Cerebellar nuclear complex (tissue), 1 donor: ENCODE measurements at regions not wholly inside any gene's neighbourhood (a gene's known extent, or its start where the extent isn't known, plus 50 kb on each side); places are given as distances from the start of the nearest gene placed in this dataset.

Experiments
- DNase-seq, 2 experiments: peaks; one replicate each; lab custom pipeline; 2025; lab: John Stamatoyannopoulos, UW

DNA sequence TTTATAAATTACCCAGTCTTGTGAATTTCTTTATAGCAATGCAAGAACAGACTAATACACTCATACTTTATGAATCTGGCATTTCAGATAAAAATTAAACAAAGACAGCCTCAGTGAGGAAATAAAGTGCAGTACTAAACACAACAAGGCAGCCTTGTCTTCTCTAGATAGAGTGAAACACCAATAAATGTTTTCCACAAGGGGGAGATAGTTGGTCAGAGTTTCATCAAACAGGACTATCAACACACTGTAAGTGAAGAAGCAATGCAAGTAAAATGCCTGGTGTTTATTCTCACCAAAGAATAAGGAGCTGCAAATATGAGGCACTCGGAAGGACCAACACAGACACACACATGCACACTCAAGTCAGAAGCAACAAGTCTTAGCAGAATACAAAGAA is 62.8 kb downstream of the FAM9B start:
- no peak for DNase-seq

- no peak for DNase-seq
Observed at GRCh38 chrX:8969378-8969777, 64.5 kb downstream of the FAM9B start.

DNA sequence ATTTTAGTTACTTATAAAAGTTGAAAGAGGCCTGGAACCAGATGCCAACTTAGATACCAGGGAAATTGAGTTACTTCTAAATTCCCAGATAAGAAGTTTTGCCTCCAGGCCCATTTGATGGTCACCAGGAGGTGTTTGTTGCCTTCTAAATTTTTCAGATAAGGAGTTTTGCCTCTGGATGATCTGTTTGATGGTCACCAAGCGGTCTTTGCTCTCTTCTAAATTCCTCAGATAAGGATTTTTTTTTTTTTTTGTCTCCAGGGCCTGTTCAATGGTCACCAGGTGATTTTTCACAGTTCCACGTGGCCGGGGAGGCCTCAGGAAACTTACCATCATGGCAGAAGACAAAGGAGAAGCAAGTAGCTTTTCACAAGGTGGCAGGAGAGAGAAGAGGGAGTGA is 66.5 kb downstream of the FAM9B start:
- DNase-seq, result no peak

- DNase-seq, result no peak
Observed at GRCh38 chrX:8960957-8961468, 72.9 kb downstream of the FAM9B start.

GRCh38 chrX:8955511-8955910 is 78.4 kb downstream of the FAM9B start:
- no peak for DNase-seq

DNA sequence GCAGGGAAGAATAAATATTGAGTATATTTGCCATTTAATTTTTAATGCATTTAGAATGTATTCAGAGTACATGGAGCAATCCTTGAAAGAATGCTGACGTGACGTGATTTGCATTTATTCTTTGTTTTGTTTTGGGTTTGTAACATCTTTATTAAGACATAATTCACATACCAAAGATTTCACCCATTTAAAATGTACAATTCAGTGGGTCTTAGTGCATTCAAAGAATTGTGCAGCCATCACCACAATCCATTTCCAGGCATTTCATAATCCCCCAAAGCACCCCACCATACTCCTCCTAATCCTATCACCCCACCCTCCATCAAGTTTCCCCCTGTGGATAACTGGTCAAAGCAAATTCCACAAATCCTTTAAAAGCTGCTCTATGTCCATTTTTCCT is 87.4 kb downstream of the FAM9B start:
- DNase-seq, result no peak

DNA sequence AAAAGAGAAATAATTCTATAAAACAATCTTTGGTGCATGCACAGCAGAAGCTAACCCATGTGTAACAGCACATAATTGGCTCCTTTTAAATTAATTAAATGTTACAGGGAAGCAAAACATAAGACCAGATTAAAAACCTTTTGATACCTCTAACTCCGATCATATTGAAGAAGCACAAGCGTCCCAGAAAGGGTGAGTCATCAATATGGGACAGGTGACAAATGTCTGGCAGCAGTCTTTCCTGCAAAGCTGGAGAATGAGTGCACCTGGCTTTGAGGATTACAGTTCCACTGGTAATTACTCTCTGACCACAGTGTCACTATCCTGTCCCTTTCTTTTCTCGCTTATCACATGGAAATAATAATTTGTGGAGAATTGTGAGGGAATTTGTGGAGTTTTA is 94.6 kb downstream of the FAM9B start:
- no peak for DNase-seq

GRCh38 chrX:8927701-8928100 is 106.2 kb downstream of the FAM9B start:
- DNase-seq, result no peak

DNA sequence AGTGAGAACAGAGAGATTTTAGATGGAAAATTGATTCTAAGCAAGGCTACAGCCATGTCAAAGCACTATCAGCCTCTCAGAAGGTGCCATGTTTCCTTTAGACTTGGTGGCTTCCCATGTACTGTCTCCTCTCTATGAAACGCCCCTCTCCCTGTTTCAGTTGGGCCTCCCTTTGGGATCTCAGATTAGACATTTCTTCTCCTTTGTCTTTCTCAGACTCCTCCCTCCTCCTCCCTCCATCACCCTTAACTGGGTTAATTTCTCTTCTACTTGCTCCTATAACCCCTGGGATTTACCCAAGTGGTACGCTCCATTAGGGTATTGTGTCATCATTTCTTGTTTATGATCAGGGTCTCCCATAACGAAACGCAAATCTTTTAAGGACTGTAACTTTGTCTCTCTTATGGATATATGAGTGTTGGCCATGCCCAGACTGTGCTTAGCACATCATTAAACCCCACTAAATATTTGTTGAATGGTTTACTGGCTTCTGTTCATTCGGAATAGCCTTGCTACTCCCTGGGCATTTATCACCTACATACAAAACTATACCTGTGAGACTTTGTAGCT is 106.8 kb downstream of the FAM9B start:
- DNase-seq, result no peak

GRCh38 chrX:8921615-8922014 is 112.3 kb downstream of the FAM9B start:
- DNase-seq, result no peak

DNA sequence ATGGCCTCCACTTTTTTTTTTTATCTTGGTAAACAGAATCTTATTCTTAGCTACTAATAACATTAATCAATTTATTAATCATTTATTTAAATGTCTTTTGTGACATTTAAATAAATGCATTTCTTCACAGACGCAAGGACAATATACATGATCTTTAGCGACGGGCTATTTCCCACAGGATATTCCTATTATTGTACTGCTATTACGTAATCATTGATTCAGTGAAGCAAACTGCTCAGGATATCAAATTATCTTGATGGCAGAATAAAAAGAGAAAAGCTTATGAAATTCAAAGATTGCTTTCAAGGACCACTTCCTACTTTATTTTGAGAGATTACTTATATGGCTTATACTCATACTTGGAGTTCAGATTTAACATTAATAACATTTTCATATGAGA is 114.1 kb downstream of the FAM9B start:
- DNase-seq, result no peak

- no peak for DNase-seq
Observed at GRCh38 chrX:8916697-8917096, 115.5 kb upstream of the FAM9A start.

- DNase-seq, result no peak
Observed at GRCh38 chrX:8914681-8915080, 113.5 kb upstream of the FAM9A start.

DNA sequence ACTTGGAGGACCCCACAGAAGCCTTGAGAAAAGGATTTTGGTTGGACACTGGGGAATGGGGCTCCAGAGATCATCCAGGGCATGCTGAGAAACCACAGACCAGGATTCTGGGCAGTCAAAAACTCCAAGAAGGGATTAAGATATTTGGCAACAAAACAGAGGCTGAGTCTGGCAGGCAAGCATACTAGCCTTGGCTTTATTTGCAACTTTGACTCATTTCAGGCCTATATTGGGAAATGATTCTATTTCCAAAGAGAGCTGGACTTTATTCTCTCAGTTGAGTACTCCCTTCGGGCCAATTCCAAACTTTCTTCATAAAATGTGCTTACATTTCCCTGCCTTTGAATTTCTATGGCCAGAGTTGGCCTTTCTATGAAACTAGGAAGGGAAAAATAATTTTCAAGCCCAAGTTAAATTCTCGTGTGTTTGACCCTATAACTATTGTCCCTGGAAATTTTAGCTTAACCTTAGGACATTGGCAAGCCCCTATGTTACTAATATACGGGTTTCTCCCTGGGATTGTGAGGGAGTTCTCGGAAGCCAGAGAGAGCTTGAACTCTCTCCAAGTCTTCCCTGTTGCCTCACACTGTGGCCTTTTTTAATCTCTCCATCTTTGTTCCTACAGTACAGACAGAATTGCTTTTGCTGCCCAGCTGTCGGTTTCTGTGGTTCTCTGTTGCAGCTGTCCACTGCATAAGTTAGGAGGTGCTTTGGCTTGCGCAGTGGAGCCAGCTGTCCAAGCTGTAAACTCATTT is 112.6 kb upstream of the FAM9A start:
- no peak for DNase-seq

DNA sequence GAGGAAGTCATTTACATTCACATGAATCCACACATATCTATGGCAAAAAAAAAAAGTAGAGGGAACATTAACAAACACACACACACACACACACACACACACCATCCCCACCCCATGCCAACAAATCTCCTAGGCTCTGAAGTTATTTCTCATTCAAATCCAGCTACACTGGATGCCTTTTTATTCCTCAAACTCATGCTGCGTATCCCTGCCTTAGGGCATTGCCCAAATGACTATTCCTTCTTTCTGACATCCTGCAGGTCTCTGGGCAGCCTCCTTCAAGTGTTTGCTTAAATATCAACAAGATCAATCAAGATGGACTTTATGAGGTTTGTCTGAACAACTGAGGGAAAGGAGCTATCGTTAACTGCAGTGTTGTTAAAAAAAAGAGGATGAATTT is 106.5 kb upstream of the FAM9A start:
- DNase-seq, result no peak

DNA sequence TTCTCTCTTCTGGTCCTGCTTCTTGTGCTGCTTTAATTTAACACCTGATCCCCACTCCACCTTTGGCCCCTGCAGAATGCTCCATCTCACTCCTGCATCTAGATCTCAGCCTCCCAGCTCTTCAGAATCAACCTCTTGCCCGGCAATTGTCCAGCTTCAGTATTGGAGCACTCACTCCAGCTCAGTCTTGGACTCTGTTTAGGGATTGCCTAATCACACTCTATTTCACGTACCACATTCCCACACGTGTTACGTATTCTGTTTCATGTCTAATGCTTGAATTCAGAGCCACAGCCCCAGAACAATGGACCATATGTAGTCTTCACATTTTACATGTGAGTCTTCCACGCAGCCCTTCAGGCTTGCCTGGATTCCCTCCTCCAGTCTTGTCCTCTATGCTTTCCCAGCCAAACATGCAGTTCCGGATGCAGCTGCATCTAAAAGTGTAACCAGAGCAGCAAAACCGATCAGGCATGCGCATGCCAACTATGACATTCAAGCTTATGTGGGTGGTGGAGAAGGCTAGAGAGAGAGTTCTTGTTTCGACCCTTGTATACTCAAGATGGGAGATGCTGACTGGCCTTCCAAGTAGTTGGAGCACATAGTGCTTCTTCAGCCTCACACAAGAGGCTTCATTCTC is 105.2 kb upstream of the FAM9A start:
- DNase-seq, result no peak

DNA sequence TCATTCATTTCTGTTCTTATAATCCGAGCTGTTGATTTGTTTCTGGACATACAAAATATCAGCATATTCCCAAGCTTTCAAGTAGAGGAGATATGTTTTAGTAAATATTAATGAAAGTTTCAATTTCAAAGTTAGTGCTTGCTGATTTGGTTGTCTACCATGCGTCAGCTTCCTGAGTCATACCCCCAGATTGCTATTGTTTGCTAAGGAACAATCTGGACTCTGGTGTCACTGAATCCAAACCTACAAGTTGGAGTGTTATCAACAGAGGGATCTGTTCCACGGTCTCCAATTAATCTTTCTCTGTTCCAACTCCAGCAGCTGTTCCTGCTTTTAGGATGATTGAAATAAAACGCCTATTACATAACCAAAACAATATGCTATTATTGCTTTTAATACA is 96.1 kb upstream of the FAM9A start:
- DNase-seq, result no peak

- no peak for DNase-seq
Observed at GRCh38 chrX:8890794-8891193, 89.6 kb upstream of the FAM9A start.

GRCh38 chrX:8887004-8887403 is 85.8 kb upstream of the FAM9A start:
- DNase-seq, result no peak

GRCh38 chrX:8879750-8880149 is 78.6 kb upstream of the FAM9A start:
- DNase-seq, result no peak

DNA sequence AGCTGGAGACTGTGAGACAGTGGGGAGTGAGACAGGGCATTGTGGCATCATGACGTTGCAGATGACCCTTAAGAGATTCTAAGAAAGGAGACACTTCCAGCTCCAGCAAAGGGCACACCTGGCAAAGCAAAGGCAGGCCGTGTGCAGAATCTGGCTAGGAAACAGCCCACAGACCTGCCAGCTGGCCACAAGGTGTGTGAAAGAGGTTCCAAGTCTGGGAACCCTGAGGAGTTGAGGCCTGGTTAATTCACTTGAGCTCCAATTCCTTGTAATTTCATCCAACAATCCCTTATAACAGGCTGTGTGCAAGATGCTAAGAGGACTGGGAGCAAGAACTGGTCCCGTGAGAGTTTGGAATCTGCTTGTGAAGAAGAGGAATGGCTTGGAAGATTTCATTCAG is 72.8 kb upstream of the FAM9A start:
- DNase-seq, result peak in 1 of 2 experiments; percentile 10

DNA sequence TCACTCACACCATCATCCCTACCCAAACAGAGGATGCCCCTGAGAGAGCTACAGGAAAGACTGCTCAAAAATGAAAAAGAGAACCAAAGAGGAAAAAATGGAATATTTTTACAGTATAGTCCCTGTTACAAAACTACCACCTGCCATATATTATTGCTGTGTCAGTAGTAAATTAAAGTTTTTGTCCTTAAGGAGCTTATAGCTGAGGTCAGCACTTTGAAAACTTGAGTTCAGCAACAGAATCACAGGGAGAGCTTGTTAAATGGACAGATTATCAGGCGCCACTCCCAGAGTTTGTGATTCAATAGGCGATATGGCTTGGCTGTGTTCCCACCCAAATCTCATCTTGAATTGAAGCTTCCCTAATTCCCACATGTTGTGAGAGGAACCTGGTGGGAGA is 71.9 kb upstream of the FAM9A start:
- DNase-seq, result no peak

DNA sequence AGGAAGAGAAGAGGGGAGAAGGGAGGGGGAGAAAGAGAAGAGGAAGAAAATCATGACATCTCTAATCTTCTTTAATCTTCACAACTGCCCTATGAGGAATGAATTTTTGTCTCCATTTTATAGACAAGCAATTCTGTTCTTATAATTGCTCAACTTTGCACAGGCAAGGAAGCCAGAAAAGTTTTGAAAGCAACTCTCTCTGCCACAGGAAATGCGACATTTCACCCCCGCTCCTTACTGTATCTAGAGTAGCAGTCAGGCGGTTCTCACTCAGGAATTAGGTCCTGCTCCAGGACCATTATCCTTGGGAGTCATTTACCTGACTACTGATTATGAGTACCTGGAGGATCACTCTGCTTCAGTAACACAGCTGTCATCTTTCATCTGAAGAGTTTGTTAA is 69.2 kb upstream of the FAM9A start:
- DNase-seq, result no peak
